ENCODE measurements at regions not wholly inside any gene's neighbourhood (a gene's known extent, or its start where the extent isn't known, plus 50 kb on each side); places are given as distances from the start of the nearest gene placed in this dataset.

- Histone ChIP-seq H3K9ac (ENCODE audit: low read length) (no peak overlapping the region), H4K20me1 (ENCODE audit: insufficient read depth, low read length) (no peaks in the 10 kb centered on the region), H3K27me3 (ENCODE audit: low read depth, low read length) (peaks cover 66% of the 10 kb centered on the region), H2AFZ (ENCODE audit: low read depth, low read length) (no peak overlapping the region), H3K4me2 (ENCODE audit: low read length) (no peak overlapping the region), H3K36me3 (replicated peaks; ENCODE audit: low read depth, low read length) (no peaks in the 10 kb centered on the region), H3K4me1 (ENCODE audit: low read length) (peaks cover 11% of the 10 kb centered on the region), H3K27ac (ENCODE audit: low read length) (no peak overlapping the region), H3K4me3 (ENCODE audit: low read length) (no peak overlapping the region), H3K79me2 (ENCODE audit: low read length) (no peaks in the 10 kb centered on the region), H3K9me3 (ENCODE audit: insufficient read depth, low read length) (no peaks in the 10 kb centered on the region)
- TF ChIP-seq CTCF (IDR thresholded peaks at IDR 0.05; ENCODE audit: low read depth, low read length) = no peak
- TF ChIP-seq EZH2phosphoT487 (IDR thresholded peaks at IDR 0.05; ENCODE audit: low read depth) = no peak
Measured at GRCh38 chr17:77888242-77889134, 70.0 kb upstream of the TNRC6C start.

- Histone ChIP-seq H3K36me3 (replicated peaks; ENCODE audit: low read depth, low read length) (no peaks in the 10 kb centered on the region), H3K27me3 (ENCODE audit: low read depth, low read length) (peaks cover 62% of the 10 kb centered on the region), H2AFZ (ENCODE audit: low read depth, low read length) (no peak overlapping the region), H3K9me3 (ENCODE audit: insufficient read depth, low read length) (no peaks in the 10 kb centered on the region), H3K79me2 (ENCODE audit: low read length) (no peaks in the 10 kb centered on the region), H3K4me1 (ENCODE audit: low read length) (peaks cover 11% of the 10 kb centered on the region), H3K4me3 (ENCODE audit: low read length) (no peak overlapping the region), H3K9ac (ENCODE audit: low read length) (no peak overlapping the region), H3K27ac (ENCODE audit: low read length) (no peak overlapping the region), H4K20me1 (ENCODE audit: insufficient read depth, low read length) (no peaks in the 10 kb centered on the region), H3K4me2 (ENCODE audit: low read length) (no peak overlapping the region)
- TF ChIP-seq EZH2phosphoT487 (IDR thresholded peaks at IDR 0.05; ENCODE audit: low read depth) (no peak), CTCF (IDR thresholded peaks at IDR 0.05; ENCODE audit: low read depth, low read length) (no peak)
Measured at GRCh38 chr17:77889135-77889505, 69.4 kb upstream of the TNRC6C start.

GRCh38 chr17:77889866-77890760 lies 68.4 kb upstream of the TNRC6C start:
- H3K36me3 ChIP-seq (replicated peaks; ENCODE audit: low read depth, low read length) = no peaks in the 10 kb centered on the region
- H3K9ac ChIP-seq (ENCODE audit: low read length) = no peak overlapping the region
- no peaks in the 10 kb centered on the region for H3K79me2 ChIP-seq (ENCODE audit: low read length)
- no peaks in the 10 kb centered on the region for H3K9me3 ChIP-seq (ENCODE audit: insufficient read depth, low read length)
- no peak overlapping the region for H3K4me3 ChIP-seq (ENCODE audit: low read length)
- TF ChIP-seq EZH2phosphoT487 (IDR thresholded peaks at IDR 0.05; ENCODE audit: low read depth) (no peak), CTCF (IDR thresholded peaks at IDR 0.05; ENCODE audit: low read depth, low read length) (no peak)
- peaks cover 11% of the 10 kb centered on the region for H3K4me1 ChIP-seq (ENCODE audit: low read length)
- H4K20me1 ChIP-seq (ENCODE audit: insufficient read depth, low read length) = no peaks in the 10 kb centered on the region
- no peak overlapping the region for H2AFZ ChIP-seq (ENCODE audit: low read depth, low read length)
- no peak overlapping the region for H3K4me2 ChIP-seq (ENCODE audit: low read length)
- no peak overlapping the region for H3K27ac ChIP-seq (ENCODE audit: low read length)
- peaks cover 52% of the 10 kb centered on the region for H3K27me3 ChIP-seq (ENCODE audit: low read depth, low read length)

- peaks cover 51% of the 10 kb centered on the region for H3K27me3 ChIP-seq (ENCODE audit: low read depth, low read length)
- H3K4me1 ChIP-seq (ENCODE audit: low read length) = peaks cover 10% of the 10 kb centered on the region
- H3K79me2 ChIP-seq (ENCODE audit: low read length) = no peaks in the 10 kb centered on the region
- no peaks in the 10 kb centered on the region for H3K9me3 ChIP-seq (ENCODE audit: insufficient read depth, low read length)
- H4K20me1 ChIP-seq (ENCODE audit: insufficient read depth, low read length) = no peaks in the 10 kb centered on the region
- H2AFZ ChIP-seq (ENCODE audit: low read depth, low read length) = no peak overlapping the region
- no peak overlapping the region for H3K4me3 ChIP-seq (ENCODE audit: low read length)
- no peak overlapping the region for H3K9ac ChIP-seq (ENCODE audit: low read length)
- no peaks in the 10 kb centered on the region for H3K36me3 ChIP-seq (replicated peaks; ENCODE audit: low read depth, low read length)
- H3K4me2 ChIP-seq (ENCODE audit: low read length) = no peak overlapping the region
- H3K27ac ChIP-seq (ENCODE audit: low read length) = no peak overlapping the region
- no peak for TF ChIP-seq CTCF (IDR thresholded peaks at IDR 0.05; ENCODE audit: low read depth, low read length)
- TF ChIP-seq EZH2phosphoT487 (IDR thresholded peaks at IDR 0.05; ENCODE audit: low read depth) = no peak
Measured at GRCh38 chr17:77890771-77891170, 67.7 kb upstream of the TNRC6C start.

Data from OCI-LY3 (cell line).